ENCODE measurements at regions not wholly inside any gene's neighbourhood (a gene's known extent, or its start where the extent isn't known, plus 50 kb on each side); places are given as distances from the start of the nearest gene placed in this dataset.

DNA sequence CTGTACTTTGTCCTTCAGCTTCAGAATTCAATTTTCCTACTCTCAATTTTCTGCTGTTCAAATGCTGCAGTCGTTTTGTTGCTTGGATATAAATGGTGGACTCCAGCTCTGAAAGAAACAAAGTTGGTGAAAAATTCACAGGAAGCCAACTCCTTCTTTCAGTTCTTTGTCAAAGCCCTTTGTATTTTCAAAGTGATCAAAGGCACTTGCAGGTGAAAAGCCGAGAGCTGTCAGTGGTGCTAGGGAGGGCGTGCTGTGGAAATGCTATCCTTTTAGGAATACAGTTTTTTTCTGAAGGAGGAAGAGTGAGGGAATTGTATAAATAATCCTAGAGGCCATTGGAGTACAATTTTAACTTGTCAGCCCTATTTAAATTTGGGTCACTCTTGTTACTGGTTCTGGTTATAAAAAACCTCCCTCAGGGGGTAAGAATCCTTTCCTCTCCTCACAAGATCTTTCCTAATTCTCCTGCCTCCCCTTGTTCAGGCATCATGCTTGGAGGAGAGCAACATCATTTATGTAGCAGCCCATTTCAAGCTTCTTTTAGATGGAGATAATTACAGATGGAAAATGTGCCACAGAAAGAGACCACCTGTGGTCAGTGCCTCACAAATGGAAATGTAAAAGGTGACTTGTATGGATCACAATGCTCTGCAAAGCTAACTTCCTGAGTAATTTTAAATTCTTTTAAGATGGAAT is 62.5 kb upstream of the GHR start:
- no peak overlapping the region for H3K27ac ChIP-seq (ENCODE audit: low read depth, low read length)
- TF ChIP-seq, protein P1, sequence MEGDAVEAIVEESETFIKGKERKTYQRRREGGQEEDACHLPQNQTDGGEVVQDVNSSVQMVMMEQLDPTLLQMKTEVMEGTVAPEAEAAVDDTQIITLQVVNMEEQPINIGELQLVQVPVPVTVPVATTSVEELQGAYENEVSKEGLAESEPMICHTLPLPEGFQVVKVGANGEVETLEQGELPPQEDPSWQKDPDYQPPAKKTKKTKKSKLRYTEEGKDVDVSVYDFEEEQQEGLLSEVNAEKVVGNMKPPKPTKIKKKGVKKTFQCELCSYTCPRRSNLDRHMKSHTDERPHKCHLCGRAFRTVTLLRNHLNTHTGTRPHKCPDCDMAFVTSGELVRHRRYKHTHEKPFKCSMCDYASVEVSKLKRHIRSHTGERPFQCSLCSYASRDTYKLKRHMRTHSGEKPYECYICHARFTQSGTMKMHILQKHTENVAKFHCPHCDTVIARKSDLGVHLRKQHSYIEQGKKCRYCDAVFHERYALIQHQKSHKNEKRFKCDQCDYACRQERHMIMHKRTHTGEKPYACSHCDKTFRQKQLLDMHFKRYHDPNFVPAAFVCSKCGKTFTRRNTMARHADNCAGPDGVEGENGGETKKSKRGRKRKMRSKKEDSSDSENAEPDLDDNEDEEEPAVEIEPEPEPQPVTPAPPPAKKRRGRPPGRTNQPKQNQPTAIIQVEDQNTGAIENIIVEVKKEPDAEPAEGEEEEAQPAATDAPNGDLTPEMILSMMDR (IDR thresholded peaks at IDR 0.05; ENCODE audit: extremely low read depth, low read depth, low read length), result no peak
- DNase-seq (ENCODE audit: insufficient read length, low spot score, missing footprints), result no peak

DNA sequence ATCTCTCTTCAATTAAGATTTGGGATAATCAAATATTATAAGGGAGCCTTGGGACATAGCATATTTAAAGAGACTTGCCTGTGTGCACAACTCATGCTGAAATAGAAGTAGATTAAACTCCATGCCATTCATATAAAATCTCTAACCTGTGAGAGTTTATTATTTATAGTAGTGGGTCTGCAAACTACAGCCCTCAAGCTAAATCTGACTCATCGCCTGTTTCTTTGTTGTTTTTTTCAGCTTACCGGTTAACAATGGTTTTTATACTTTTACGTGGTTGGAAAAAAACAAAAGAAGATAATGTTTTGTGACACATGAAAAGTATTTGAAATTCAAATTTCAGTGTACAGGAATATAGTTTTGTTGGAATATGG is 61.9 kb upstream of the GHR start:
- DNase-seq (ENCODE audit: insufficient read length, low spot score, missing footprints), result no peak
- Histone ChIP-seq H3K4me2 (ENCODE audit: insufficient read depth, low read length) (no peak overlapping the region), H3K79me2 (ENCODE audit: insufficient read depth, low read length) (no peaks in the 10 kb centered on the region), H3K36me3 (ENCODE audit: insufficient read depth, low read length) (no peaks in the 10 kb centered on the region), H3K27me3 (ENCODE audit: insufficient read depth, low read length) (no peaks in the 10 kb centered on the region), H3K27ac (ENCODE audit: low read depth, low read length) (no peak overlapping the region), H2AFZ (ENCODE audit: low read length) (no peak overlapping the region), H4K20me1 (ENCODE audit: insufficient read depth, low read length) (no peaks in the 10 kb centered on the region), H3K4me1 (ENCODE audit: insufficient read depth, low read length) (no peaks in the 10 kb centered on the region), H3K4me3 (ENCODE audit: insufficient read depth, low read length) (no peak overlapping the region), H3K9me3 (ENCODE audit: low read depth, low read length) (no peaks in the 10 kb centered on the region)
- TF ChIP-seq, protein P1 (IDR thresholded peaks at IDR 0.05; ENCODE audit: extremely low read depth, low read depth, low read length), result no peak

More for the DNA sequence above, 62.5 kb upstream of the GHR start:
- no peak overlapping the region for H3K4me2 ChIP-seq (ENCODE audit: insufficient read depth, low read length)
- H3K9me3 ChIP-seq (ENCODE audit: low read depth, low read length), result no peaks in the 10 kb centered on the region
- H3K4me1 ChIP-seq (ENCODE audit: insufficient read depth, low read length), result no peaks in the 10 kb centered on the region
- H3K79me2 ChIP-seq (ENCODE audit: insufficient read depth, low read length), result no peaks in the 10 kb centered on the region
- H4K20me1 ChIP-seq (ENCODE audit: insufficient read depth, low read length), result no peaks in the 10 kb centered on the region
- no peaks in the 10 kb centered on the region for H3K27me3 ChIP-seq (ENCODE audit: insufficient read depth, low read length)
- H3K36me3 ChIP-seq (ENCODE audit: insufficient read depth, low read length), result no peaks in the 10 kb centered on the region
- no peak overlapping the region for H2AFZ ChIP-seq (ENCODE audit: low read length)
- no peak overlapping the region for H3K4me3 ChIP-seq (ENCODE audit: insufficient read depth, low read length)

DNA sequence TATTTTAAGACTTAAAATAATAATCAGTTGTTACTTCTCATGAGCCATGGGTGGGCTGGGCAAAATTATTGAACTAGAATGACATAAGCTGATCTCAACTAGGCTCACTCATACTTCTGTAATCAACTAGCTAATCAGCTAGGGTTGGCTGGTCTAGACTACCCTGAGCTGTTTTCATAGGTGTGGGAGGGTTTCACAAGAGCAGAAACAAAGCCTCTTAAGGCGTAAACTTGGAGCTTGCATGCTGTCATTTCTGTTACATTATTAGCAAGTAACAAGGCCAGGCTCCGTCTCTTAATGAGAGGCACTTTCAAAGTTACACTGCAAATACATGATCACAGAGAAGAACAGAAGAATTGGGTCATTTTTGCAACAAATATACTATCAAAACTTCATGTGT is 57.2 kb upstream of the GHR start:
- no peaks in the 10 kb centered on the region for H4K20me1 ChIP-seq (ENCODE audit: insufficient read depth, low read length)
- TF ChIP-seq, protein P1 (IDR thresholded peaks at IDR 0.05; ENCODE audit: extremely low read depth, low read depth, low read length), result no peak
- H3K79me2 ChIP-seq (ENCODE audit: insufficient read depth, low read length), result no peaks in the 10 kb centered on the region
- no peaks in the 10 kb centered on the region for H3K36me3 ChIP-seq (ENCODE audit: insufficient read depth, low read length)
- H3K9me3 ChIP-seq (ENCODE audit: low read depth, low read length), result no peaks in the 10 kb centered on the region
- H3K4me2 ChIP-seq (ENCODE audit: insufficient read depth, low read length), result no peak overlapping the region
- no peak overlapping the region for H2AFZ ChIP-seq (ENCODE audit: low read length)
- no peak overlapping the region for H3K27ac ChIP-seq (ENCODE audit: low read depth, low read length)
- no peaks in the 10 kb centered on the region for H3K27me3 ChIP-seq (ENCODE audit: insufficient read depth, low read length)
- no peaks in the 10 kb centered on the region for H3K4me1 ChIP-seq (ENCODE audit: insufficient read depth, low read length)
- no peak overlapping the region for H3K4me3 ChIP-seq (ENCODE audit: insufficient read depth, low read length)
- DNase-seq (ENCODE audit: insufficient read length, low spot score, missing footprints), result no peak

Data from osteoblast (primary cell).